Renal cortical epithelial cell (primary cell): ENCODE measurements at regions not wholly inside any gene's neighbourhood (a gene's known extent, or its start where the extent isn't known, plus 50 kb on each side); places are given as distances from the start of the nearest gene placed in this dataset.

Experiments used
- DNase-seq: peaks from one replicate; pipeline ENCODE4 v3.0.0-alpha.2; 2011; ENCODE audit warnings: low read depth

DNA sequence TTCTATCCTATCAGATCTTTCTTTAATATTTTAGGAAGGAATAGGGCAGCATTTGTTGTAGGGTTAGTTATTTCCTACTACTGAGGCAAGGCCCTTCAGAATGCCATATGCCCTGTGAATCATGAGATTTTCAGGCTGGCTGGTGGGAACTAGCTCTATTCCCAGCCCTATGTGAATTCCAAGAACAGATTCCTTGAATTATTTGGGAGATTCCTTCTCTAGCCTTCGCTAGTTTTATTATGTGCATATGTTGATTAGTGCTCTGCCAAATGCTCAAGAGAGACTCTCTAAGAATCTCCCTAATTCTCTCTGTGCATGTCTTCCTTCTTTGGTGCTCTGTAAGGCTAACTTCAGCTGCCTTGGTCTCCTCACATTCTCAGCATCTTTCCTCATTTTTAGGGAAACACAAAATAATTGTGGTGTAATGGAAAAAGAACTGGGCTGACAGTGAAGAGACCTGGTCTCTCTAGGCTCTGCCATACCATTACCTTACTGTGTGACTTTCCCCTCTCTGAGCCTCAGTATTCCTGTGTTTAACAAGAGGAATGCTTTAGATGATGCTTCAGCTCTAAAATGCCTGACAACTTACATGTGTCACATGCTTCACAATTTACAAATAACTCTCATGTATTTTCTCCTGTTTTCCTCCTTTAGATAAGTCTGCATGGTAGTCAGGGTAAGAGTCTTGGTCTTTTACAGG lies 79.7 kb downstream of the VMA21 start:
- no peak for DNase-seq

DNA sequence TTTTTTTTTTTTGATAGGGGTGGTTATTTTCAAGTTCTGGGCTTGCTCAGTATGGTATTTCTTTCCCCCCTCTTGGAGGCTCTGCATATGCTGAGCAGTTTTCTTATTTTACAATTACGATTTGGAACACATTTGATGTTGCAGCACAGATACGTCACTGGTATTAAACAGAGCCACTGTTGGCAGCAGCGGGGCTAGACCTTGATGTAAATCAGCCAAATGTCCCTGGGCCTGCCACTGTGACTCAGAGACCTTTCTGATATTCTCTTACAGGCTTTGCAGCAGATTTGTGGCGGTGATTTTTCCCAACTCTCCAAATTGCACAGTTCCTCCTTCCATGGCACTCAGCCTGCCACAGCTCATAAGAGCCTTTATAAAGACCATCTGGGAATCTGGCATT lies 81.1 kb downstream of the VMA21 start:
- no peak for DNase-seq

DNA sequence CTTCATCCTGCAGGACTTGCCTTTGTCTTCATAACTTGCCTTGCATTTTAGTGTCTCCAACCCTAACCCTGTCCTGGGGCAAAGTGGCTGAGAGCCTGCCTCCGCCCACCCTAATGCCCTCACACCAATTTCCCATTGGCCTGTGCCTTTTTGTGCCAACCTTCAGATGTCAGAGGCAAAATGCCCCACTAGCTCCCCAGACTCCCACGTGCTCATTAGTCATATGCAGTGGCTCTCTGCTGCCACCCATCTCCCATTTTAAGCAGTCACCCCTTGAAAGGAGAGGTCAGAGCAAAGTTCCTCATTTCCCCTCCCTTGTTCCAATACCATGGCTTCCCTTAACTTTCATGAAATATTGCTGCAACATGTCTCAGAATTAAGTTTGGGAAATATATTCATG lies 74.8 kb upstream of the PASD1 start:
- DNase-seq = peak; percentile 0

DNA sequence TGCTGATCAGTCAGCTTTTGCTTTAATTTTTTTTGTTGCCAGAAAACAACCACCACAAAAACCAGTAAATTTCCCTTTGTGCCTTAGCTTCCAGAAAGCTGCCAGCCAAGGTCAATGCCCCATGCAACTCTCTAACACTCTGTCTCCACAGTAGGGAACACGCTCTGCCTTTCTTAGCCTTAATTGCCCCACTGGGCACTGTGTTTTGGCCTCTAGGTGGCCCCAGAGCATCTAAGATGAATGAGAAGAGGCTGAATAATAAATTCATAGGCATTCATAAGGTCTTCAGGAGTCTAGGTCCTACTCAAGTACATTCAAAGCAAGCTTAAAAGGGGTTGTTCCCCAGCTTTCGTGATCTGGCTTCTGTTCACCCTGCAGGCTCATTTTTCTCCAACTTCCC lies 57.7 kb upstream of the PASD1 start:
- no peak for DNase-seq

- no peak for DNase-seq
Observed at GRCh38 chrX:151510203-151510602, 53.3 kb upstream of the PASD1 start.

GRCh38 chrX:151513472-151513871 lies 50.0 kb upstream of the PASD1 start:
- no peak for DNase-seq
